HL-60 (cell line): ENCODE measurements at regions not wholly inside any gene's neighbourhood (a gene's known extent, or its start where the extent isn't known, plus 50 kb on each side); places are given as distances from the start of the nearest gene placed in this dataset.

Source experiments
- DNase-seq, 2 experiments: peaks; one replicate each; pipeline ENCODE4 v3.0.0-alpha.2; 2010 to 2020; ENCODE audit warnings: low read depth in 1 of 2, low spot score in 1 of 2
- H3K27ac ChIP-seq: fragments of 250-450 bp; sonication (Bioruptor Pico); replicated peaks from 2 replicates; pipeline ENCODE4 v1.5.1; 2020; ENCODE audit warnings: mild to moderate bottlenecking, moderate library complexity
- H3K27me3 ChIP-seq: fragments of 250-450 bp; sonication (Bioruptor Pico); 2 replicates; pipeline ENCODE4 v1.5.1; 2021; ENCODE audit warnings: mild to moderate bottlenecking, moderate library complexity; ENCODE audit not compliant: insufficient read depth, poor library complexity, severe bottlenecking
- H3K4me3 ChIP-seq: replicated peaks from 2 replicates; pipeline ENCODE4 v1.5.1; 2011; ENCODE audit warnings: mild to moderate bottlenecking, control low read depth, low read length; ENCODE audit not compliant: insufficient read depth
- GABPA ChIP-seq: IDR thresholded peaks from 2 replicates; pipeline ENCODE4 v1.6.1; 2012; ENCODE audit warnings: low read depth
- POLR2AphosphoS5 ChIP-seq: IDR thresholded peaks from 2 replicates; pipeline ENCODE4 v1.6.1; 2012; ENCODE audit warnings: low read depth
- SPI1 ChIP-seq: IDR thresholded peaks from 2 replicates; pipeline ENCODE4 v1.6.1; 2012; ENCODE audit warnings: low read depth, mild to moderate bottlenecking, borderline replicate concordance
- TF ChIP-seq, protein P1 (sequence below): IDR thresholded peaks from one replicate; pipeline ENCODE4 v1.5.1; 2011; ENCODE audit warnings: low read length, control low read depth, inconsistent platforms; ENCODE audit not compliant: insufficient read depth
- TF ChIP-seq, protein P2 (sequence below): IDR thresholded peaks from 2 replicates; pipeline ENCODE4 v1.6.1; 2012; ENCODE audit warnings: low read depth; ENCODE audit not compliant: insufficient replicate concordance

DNA sequence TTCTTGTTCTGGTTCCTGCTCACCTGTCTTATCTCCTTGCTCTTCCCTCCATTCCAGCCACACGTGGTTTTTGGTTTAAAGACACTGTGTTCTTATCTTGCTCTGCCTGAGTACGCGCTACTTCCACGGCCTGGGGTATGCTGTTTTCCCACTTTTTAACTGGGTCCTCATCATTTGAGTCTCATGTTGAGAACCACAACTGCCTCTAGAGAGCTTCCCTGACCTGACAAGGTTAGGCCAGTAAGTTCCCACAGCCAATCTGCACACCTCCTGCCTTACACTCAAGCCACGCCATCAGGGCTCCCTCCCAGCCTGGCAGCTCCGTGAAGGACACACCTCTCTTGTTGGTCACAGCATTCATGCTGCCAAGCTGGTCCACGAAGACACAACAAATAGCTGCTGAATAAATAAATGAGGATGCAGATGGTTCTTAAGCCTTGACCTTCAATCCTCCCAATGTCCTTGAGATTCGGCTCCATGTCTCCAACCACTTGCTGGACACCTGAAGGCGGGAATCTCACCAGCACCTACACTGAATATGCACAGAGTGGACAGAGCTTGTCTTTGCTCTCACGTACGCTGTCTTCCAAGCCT, 201.7 kb upstream of the KLF14 start:
- Histone ChIP-seq H3K27ac (no peak overlapping the region), H3K4me3 (no peak overlapping the region), H3K27me3 (no peaks in the 10 kb centered on the region)
- DNase-seq, result no peak
- TF ChIP-seq GABPA (no peak), POLR2AphosphoS5 (no peak), SPI1 (no peak)
- TF ChIP-seq, protein P1, sequence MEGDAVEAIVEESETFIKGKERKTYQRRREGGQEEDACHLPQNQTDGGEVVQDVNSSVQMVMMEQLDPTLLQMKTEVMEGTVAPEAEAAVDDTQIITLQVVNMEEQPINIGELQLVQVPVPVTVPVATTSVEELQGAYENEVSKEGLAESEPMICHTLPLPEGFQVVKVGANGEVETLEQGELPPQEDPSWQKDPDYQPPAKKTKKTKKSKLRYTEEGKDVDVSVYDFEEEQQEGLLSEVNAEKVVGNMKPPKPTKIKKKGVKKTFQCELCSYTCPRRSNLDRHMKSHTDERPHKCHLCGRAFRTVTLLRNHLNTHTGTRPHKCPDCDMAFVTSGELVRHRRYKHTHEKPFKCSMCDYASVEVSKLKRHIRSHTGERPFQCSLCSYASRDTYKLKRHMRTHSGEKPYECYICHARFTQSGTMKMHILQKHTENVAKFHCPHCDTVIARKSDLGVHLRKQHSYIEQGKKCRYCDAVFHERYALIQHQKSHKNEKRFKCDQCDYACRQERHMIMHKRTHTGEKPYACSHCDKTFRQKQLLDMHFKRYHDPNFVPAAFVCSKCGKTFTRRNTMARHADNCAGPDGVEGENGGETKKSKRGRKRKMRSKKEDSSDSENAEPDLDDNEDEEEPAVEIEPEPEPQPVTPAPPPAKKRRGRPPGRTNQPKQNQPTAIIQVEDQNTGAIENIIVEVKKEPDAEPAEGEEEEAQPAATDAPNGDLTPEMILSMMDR, result no peak
- TF ChIP-seq, protein P2, sequence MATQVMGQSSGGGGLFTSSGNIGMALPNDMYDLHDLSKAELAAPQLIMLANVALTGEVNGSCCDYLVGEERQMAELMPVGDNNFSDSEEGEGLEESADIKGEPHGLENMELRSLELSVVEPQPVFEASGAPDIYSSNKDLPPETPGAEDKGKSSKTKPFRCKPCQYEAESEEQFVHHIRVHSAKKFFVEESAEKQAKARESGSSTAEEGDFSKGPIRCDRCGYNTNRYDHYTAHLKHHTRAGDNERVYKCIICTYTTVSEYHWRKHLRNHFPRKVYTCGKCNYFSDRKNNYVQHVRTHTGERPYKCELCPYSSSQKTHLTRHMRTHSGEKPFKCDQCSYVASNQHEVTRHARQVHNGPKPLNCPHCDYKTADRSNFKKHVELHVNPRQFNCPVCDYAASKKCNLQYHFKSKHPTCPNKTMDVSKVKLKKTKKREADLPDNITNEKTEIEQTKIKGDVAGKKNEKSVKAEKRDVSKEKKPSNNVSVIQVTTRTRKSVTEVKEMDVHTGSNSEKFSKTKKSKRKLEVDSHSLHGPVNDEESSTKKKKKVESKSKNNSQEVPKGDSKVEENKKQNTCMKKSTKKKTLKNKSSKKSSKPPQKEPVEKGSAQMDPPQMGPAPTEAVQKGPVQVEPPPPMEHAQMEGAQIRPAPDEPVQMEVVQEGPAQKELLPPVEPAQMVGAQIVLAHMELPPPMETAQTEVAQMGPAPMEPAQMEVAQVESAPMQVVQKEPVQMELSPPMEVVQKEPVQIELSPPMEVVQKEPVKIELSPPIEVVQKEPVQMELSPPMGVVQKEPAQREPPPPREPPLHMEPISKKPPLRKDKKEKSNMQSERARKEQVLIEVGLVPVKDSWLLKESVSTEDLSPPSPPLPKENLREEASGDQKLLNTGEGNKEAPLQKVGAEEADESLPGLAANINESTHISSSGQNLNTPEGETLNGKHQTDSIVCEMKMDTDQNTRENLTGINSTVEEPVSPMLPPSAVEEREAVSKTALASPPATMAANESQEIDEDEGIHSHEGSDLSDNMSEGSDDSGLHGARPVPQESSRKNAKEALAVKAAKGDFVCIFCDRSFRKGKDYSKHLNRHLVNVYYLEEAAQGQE, result no peak

DNA sequence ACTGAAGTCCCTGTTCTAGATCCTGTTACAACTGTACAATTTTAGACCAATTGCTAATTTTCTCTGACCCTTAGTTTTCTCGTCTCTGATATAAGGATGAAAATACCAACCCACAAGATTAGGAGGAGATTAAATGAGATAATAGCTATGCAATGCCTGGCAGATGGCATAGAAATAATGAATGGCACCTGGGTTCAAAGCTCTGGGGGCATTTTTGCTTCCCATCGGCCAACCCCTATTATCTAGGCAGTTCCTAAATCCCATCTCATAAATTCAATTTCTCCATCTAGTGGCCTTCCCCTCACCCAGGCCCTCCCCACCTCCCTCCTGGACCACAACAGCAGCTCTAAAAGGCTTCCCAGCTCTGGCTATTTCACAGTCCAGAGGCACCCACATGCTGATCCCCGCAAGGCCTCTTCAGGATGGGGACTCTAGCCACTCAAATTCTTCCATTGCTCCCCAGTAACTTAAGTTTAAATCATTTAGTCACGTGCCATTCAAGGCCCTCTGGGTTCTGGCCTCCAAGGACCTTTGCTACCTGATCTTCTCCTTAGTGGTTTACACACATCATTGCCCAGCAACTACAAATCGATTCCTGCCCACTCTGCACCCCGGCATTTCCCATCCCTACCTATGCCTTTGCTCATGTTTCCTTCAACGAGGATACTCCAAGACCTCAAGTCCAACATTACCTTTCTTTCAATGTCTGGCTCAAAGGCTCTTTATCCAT, 202.4 kb upstream of the KLF14 start:
- no peaks in the 10 kb centered on the region for H3K27me3 ChIP-seq
- H3K27ac ChIP-seq, result no peak overlapping the region
- no peak for DNase-seq
- TF ChIP-seq, protein P1, result no peak
- TF ChIP-seq POLR2AphosphoS5, result no peak
- TF ChIP-seq, protein P2, result no peak
- no peak for TF ChIP-seq GABPA
- TF ChIP-seq SPI1, result no peak
- no peak overlapping the region for H3K4me3 ChIP-seq

DNA sequence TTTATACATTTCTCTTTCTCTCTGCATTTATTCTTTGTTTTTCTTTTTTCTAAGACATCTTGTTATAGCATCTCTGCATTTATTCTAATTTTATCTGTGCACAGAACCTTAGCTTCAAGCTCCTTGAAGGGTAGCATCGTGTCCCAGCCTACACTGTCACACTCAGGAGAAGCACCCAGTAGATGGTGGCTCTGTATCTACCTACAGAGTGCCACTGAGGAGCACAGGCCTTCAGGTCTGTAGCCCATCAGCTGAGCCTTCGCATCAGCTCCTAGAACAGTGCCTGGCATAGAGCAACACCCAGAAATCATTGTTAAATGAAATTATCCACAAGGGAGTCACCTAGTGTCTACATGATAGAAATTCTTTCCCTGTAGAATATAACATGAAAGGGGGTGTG, 203.0 kb upstream of the KLF14 start:
- Histone ChIP-seq H3K27me3 (no peaks in the 10 kb centered on the region), H3K27ac (no peak overlapping the region), H3K4me3 (no peak overlapping the region)
- TF ChIP-seq SPI1, result no peak
- TF ChIP-seq POLR2AphosphoS5, result no peak
- TF ChIP-seq, protein P2, result no peak
- no peak for TF ChIP-seq GABPA
- TF ChIP-seq, protein P1, result no peak
- no peak for DNase-seq
